Activated gamma-delta T cell (primary cell): ENCODE measurements at regions not wholly inside any gene's neighbourhood (a gene's known extent, or its start where the extent isn't known, plus 50 kb on each side); places are given as distances from the start of the nearest gene placed in this dataset.

Source experiments
- DNase-seq: peaks from one replicate; lab custom pipeline; 2025; lab: John Stamatoyannopoulos, UW

DNA sequence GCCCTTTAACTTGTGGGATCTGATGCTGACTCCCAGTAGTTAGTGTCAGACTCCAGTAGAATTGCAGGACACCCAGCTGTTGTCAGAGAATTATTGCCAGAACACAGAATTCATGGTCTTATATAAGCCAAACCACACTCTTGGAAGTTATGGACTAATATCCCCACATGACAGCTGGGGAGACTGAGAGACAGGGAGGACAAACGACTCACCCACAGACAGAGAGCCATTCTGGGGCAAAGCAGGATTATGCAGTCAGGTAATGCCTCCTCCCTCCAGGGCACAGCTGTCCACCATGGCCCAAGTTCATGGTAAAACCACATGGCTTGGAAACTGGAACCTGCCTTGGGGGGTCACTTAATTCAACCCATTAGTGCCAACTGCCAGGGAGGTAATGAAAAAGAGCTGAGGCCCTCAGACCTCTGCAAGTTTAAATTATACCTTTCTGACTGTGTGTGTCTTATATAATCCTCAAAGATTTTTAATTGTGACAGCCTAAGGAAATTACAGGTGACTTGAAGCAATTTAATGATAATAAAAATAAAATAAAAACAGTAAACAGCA is 299.5 kb downstream of the BUD13 start:
- no peak for DNase-seq

DNA sequence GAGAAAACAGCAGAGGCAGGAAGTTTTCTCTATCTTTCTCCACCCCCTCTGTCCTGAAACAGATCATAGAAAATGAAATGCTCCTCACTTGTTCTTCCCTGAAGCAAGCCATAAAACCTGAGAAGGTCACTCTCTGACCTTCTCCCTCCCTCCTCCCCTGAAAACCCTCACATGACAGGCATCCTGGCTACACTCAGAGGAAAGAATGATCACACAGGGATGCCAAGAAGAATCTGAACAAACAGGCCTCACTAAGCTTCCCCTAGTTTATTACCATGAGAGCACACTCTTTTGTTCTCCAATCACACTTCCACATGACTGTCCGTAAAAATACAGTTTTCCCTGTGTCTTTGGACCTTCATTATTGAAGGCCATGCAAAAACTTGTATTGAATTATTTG is 300.1 kb downstream of the BUD13 start:
- DNase-seq, result no peak

GRCh38 chr11:116471608-116472256 is 301.1 kb downstream of the BUD13 start:
- DNase-seq, result no peak

DNA sequence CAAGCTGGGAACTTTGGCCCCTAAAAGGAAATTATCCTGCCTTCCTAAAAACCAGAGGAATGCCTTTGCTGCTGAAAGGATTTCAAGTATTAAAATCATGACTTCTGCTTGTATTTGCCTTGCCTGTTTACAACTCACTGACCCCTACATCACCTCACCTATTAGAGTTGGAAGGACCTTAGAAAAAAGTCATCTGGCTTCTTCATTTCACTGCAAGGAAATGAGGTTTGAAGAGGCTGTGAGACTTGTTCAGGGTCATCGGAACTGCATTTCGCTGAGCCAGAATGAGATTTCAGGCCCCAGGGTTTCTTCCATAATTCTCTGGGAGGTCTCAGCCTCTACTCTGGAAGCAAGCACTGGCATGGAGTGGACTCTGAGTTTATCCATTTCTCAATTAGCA is 304.1 kb downstream of the BUD13 start:
- no peak for DNase-seq

- no peak for DNase-seq
Observed at GRCh38 chr11:116467823-116468222, 305.0 kb downstream of the BUD13 start.

GRCh38 chr11:116466801-116467200 is 306.0 kb downstream of the BUD13 start:
- no peak for DNase-seq

- no peak for DNase-seq
Observed at GRCh38 chr11:116466191-116466590, 306.6 kb downstream of the BUD13 start.

GRCh38 chr11:116465056-116465455 is 307.7 kb downstream of the BUD13 start:
- DNase-seq, result no peak

GRCh38 chr11:116461789-116462188 is 311.0 kb downstream of the BUD13 start:
- no peak for DNase-seq

DNA sequence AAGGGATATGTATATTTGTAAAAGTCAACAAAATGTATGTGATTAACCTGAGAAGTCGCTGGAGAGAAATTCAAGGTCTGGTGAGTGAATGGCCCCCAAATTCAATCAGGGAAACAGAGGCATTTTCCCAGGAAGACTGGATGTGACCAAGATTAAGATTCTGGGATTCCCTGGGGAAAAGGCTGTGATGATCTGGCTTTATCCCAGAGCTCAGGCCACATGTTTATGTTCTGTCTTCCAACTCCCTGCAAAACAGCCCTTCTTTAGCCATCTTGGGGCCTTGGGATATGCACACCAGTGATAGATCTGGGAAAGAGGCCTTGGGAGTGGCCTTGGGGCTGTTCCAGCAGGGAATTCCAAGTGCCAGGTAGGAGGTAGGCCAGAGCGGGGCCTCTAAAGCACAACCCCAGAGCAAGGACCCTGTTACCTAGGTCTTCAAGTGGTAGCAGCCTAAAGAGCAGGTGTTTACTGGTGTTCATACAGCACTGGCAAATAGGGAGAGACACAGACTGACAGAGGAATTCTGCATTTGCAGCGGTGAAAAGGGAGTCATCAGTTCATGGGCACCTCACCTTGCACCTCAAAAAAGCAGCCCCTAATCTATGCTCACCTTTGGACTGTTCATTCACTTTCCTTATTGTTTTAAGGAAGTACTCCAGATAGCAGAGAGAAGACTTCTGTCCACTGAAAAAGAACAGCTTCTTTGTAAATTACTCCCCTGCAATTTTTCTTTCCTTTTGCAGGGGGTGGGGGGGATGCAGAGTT is 312.4 kb downstream of the BUD13 start:
- no peak for DNase-seq

DNA sequence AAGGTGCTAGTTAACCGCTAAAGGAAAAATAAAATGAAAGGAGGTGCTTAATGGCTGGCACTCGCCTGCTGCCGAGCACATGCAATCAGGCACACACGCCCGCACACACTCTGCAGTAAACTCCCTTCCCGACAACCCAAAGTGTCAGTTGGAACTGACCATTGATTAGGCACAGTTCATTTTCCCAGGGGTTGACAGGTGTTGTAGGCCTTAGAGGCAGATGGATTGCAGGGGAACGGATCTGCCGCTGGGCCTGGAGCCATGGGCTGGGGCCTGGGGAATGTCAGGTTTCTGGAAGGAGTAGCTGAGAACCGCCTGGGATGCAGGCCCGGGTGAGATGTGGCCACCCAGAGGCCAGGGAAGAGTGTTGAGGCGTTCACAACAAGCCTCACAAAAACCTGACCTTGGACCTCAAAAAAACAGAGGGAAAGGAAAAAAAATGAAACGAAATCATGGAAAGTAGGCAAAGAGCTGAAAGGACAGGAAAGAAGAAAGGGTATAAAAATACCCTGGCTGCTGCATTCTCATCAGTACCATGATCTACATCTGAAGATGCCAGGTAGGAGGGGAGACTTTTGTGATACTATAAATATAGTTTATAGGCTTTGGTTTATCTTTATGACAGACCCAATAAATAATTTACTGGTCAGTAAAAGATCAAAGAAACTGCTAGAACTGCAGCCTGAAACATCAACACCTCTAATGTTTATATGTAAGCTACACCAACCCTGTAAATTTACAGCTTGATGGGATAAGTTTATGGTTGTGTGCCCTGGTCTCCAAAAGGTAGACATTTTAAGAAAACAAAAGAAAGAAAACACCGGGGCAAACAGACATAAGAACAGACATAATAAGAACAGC is 313.4 kb downstream of the BUD13 start:
- no peak for DNase-seq

DNA sequence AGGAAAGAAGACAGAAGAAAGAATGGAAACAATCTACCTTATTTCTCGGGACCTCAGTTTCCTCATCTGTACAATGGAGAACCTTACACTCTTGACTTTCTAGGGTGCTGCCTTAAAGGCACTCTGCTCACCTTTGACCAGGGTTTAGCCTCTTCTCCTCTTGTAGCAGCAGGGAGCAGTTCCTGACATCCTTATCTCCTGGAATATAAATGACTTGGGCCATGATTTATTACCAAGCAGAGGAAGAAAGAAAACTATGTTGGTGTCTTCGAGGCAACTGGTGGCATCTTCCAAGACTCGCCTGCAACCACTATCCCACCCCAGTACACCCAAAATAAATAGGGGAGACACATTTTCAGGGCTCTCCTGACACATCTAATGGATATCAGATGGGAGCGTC is 314.2 kb downstream of the BUD13 start:
- DNase-seq, result no peak

DNA sequence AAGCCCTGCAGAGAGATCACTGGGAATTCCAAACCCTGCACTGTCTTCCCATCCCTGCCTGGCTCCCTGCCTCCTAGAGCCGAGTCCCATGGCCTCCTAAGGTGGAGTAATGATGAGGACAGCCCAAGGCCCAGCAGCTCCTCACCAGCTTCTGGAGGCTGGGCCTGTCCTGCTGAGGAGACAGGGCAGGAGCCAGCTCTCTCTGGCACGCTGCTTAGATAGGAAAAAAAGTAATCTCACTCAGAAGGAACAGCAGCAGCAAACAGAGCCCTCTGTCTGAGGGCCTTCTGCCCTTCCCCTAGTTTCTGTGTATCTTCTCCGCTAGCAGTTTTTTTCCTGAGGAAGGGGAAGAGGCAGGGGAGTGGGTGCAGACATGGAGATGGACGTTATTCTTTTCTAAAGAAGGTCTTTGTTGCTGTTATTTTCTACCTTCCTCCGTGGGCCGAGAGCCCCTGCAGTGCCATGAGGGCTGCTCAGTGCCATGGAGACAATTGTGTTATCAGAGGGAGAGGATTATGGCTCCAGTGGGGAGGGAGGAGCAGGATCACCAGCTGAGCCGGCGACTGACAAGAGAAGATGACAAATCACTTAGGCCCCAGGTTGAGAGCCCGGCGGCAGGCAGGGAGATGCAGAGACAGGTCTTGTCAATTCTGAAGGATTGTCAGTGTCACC is 315.3 kb downstream of the BUD13 start:
- no peak for DNase-seq

- no peak for DNase-seq
Observed at GRCh38 chr11:116454951-116455350, 317.8 kb downstream of the BUD13 start.

DNA sequence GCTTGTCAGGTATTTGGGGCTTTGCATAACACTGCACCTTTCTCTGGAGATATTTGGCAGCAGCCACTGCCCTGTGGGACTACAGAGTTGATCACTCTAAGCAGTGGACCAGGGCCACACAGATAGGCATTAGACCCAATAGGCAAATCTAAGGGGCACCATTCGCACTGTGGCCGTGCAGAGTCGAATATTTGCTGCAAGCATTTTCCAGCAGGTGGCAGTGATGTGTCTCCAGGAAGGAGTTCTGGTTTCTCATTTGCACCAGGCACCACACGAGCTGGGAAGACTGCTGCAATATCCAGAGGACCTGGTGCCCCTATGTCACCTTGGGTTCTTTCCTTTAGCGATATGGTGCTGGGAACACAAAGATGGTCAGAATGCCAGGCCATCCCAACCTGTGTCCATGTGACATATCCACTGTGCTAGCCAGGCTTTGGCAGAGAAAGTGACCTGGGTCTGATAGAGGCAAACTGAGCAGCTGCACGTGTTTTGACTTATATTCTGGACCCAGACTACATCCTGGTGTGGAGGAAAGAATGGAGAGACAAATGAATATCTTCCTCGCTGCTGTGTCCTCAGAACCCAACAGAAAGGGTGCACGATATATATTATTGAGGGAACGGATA is 318.7 kb downstream of the BUD13 start:
- DNase-seq, result no peak

GRCh38 chr11:116452461-116452860 is 320.3 kb downstream of the BUD13 start:
- DNase-seq, result no peak

DNA sequence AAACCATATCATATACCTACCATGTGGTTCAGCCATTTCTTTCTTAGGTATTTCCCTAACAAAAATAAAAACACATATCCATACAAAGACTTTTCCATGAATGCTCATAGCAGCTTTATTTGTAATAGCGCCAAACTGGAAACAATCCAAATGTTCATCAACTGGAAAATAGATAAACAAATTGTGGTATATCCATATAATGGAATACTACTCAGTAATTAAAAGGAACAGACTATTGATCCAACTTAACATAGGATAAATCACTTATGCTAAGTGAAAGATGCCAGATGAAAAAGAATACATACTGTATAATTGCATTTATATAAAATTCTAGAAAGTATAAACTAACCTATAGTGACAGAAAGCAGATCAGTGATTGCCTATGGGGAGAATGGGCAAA is 323.3 kb downstream of the BUD13 start:
- DNase-seq, result no peak

GRCh38 chr11:116446048-116446941 is 326.5 kb downstream of the BUD13 start:
- no peak for DNase-seq

DNA sequence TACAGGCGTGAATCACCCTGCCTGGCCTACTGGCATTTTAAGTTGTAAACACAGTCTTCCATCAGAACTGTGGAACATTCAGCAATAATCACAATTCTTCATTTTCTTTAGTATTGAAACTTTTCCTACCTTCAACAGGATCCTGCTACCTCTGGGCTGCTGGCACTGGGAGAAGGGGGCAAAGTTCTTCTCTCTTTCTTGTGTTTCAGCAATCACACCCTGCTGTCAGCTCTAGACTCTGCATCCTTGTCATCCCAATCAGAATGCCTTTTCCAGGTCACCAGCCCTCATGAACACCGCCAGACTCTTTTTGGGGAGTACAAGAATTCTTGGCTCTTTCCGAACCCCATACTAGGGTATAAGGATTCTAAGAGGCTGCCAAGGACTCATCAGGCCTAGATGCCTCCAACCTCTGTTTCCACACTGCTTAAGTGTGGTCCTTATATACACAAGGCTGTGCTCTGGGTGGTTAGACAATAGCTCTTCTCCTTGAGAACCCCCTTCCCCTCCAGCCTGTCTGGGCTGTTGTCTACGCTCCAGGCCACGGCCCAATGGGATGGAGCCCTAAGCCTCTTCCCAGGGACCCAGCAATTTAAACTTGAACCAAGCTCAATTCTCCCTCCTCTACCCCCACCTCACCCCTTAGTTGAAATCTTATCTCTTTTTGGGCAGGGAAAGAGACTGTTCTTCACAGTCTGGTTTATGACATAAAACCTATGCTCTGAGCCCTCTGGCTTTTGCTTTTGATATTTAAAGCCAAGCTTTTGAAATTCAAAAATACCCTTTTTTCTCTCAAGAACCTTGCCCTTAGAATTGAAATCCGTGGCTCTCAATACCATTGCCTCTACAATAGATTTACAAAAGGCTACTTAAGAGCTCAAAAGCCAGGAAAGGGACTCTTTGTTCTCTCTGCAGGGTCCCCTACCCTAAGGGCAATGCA is 327.4 kb downstream of the BUD13 start:
- no peak for DNase-seq
